ENCODE measurements at regions not wholly inside any gene's neighbourhood (a gene's known extent, or its start where the extent isn't known, plus 50 kb on each side); places are given as distances from the start of the nearest gene placed in this dataset.

DNA sequence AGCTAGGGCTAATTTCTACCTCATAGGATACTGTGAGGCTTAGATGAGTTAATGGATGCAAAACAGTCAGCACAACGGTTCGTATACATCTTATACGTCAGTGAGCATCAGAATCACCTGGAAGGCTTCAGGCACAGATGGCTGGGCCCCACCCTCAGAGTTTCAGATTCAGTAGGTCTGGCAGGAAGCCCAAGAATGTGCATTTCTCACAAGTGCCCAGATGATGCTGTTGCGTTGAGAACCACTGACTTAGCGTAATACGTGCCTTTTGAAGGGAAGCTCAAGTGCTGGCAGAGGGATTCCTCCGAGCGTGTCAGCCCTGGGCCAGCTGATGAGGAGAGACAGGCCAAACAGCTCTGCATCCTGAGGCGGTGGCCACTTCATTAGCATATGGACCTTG lies 117.1 kb upstream of the WWC1 start:
- TF ChIP-seq, protein P1, sequence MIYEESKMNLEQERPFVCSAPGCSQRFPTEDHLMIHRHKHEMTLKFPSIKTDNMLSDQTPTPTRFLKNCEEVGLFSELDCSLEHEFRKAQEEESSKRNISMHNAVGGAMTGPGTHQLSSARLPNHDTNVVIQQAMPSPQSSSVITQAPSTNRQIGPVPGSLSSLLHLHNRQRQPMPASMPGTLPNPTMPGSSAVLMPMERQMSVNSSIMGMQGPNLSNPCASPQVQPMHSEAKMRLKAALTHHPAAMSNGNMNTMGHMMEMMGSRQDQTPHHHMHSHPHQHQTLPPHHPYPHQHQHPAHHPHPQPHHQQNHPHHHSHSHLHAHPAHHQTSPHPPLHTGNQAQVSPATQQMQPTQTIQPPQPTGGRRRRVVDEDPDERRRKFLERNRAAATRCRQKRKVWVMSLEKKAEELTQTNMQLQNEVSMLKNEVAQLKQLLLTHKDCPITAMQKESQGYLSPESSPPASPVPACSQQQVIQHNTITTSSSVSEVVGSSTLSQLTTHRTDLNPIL (CRISPR knock-in tag; IDR thresholded peaks at IDR 0.05; ENCODE audit: low read depth), result no peak
- TF ChIP-seq TOX (CRISPR knock-in tag; IDR thresholded peaks at IDR 0.05; ENCODE audit: borderline replicate concordance) (no peak), ZNF8 (CRISPR knock-in tag; IDR thresholded peaks at IDR 0.05) (no peak), ARNTL (CRISPR knock-in tag; IDR thresholded peaks at IDR 0.05; ENCODE audit: borderline replicate concordance, low read depth) (no peak), ZFP3 (CRISPR knock-in tag; IDR thresholded peaks at IDR 0.05) (no peak), GLIS3 (CRISPR knock-in tag; IDR thresholded peaks at IDR 0.05) (no peak), ZC3H10 (CRISPR knock-in tag; IDR thresholded peaks at IDR 0.05) (no peak), ZFP30 (CRISPR knock-in tag; IDR thresholded peaks at IDR 0.05) (no peak), ESRRG (CRISPR knock-in tag; IDR thresholded peaks at IDR 0.05) (no peak), SNAI2 (CRISPR knock-in tag; IDR thresholded peaks at IDR 0.05) (no peak), ISL1 (CRISPR knock-in tag; IDR thresholded peaks at IDR 0.05) (no peak)
- TF ChIP-seq, protein P2, sequence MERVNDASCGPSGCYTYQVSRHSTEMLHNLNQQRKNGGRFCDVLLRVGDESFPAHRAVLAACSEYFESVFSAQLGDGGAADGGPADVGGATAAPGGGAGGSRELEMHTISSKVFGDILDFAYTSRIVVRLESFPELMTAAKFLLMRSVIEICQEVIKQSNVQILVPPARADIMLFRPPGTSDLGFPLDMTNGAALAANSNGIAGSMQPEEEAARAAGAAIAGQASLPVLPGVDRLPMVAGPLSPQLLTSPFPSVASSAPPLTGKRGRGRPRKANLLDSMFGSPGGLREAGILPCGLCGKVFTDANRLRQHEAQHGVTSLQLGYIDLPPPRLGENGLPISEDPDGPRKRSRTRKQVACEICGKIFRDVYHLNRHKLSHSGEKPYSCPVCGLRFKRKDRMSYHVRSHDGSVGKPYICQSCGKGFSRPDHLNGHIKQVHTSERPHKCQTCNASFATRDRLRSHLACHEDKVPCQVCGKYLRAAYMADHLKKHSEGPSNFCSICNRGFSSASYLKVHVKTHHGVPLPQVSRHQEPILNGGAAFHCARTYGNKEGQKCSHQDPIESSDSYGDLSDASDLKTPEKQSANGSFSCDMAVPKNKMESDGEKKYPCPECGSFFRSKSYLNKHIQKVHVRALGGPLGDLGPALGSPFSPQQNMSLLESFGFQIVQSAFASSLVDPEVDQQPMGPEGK (CRISPR knock-in tag; IDR thresholded peaks at IDR 0.05; ENCODE audit: borderline replicate concordance), result no peak

Data from SK-N-SH treated with all-trans-retinoic acid at 6 μM for 48 hours (cell line).